ENCODE measurements at regions not wholly inside any gene's neighbourhood (a gene's known extent, or its start where the extent isn't known, plus 50 kb on each side); places are given as distances from the start of the nearest gene placed in this dataset.

DNA sequence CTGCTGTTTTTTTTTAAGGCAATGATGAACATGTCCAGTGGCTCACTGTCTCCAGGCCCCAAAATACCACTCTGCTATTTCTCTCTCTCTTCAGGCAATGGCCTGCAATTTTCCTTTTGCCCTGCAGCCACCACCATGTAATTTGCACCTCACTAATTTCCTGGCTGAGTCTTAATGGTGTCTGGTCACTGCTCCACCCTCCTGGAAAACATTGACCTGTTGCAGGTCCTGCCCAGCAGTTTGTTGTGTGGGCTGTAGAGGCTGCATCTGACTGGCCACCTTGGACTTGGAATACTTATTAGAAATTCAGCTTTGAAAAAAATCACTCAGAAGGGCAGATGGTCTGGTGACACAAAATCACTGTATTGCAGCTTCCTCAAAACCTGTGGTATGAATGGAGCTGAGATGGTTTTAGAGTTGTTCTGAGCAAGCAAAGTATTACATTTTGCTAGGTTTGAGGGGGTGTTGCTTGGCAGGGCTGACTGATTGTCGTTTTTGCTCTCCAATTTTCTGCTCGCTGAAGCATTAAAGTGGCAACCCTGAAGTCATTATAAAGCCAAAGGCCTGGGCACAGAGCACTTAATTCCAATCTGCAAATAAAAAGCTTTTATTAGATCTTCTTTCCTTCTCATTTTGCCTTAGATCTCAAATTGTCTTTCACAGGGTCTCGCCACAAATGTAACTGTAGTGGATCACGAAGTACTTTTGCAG, 134.8 kb downstream of the TMEM174 start:
- ChIA-PET POLR2A (interaction anchor here (0.7 to 1.5 kb wide), 3 partner anchors 12 to 29 kb away, joined by 3 to 4 read pairs (median 3); no protein-coding TSS in a partner anchor), CTCF (interaction anchor here (0.6 to 1.1 kb wide), 3 partner anchors 11 to 331 kb away, joined by 3 to 5 read pairs (median 3); no protein-coding TSS in a partner anchor)
- H3K4me3 Mint-ChIP-seq (ENCODE audit: unreplicated experiment): no peak overlapping the region
- DNase-seq (ENCODE audit: unreplicated experiment): no peak
- H3K27ac Mint-ChIP-seq (ENCODE audit: low read depth, unreplicated experiment): no peak overlapping the region
- intact Hi-C loops (cut with micrococcal nuclease): no loop called here
- no peaks in the 10 kb centered on the region for H3K9me3 Mint-ChIP-seq (ENCODE audit: unreplicated experiment)
- BruUV-seq (replicated peaks): no TSS peak
- TF ChIP-seq, protein P1, sequence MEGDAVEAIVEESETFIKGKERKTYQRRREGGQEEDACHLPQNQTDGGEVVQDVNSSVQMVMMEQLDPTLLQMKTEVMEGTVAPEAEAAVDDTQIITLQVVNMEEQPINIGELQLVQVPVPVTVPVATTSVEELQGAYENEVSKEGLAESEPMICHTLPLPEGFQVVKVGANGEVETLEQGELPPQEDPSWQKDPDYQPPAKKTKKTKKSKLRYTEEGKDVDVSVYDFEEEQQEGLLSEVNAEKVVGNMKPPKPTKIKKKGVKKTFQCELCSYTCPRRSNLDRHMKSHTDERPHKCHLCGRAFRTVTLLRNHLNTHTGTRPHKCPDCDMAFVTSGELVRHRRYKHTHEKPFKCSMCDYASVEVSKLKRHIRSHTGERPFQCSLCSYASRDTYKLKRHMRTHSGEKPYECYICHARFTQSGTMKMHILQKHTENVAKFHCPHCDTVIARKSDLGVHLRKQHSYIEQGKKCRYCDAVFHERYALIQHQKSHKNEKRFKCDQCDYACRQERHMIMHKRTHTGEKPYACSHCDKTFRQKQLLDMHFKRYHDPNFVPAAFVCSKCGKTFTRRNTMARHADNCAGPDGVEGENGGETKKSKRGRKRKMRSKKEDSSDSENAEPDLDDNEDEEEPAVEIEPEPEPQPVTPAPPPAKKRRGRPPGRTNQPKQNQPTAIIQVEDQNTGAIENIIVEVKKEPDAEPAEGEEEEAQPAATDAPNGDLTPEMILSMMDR (IDR thresholded peaks at IDR 0.05; ENCODE audit: unreplicated experiment): no peak
- H3K27me3 Mint-ChIP-seq (ENCODE audit: insufficient read depth, unreplicated experiment): no peaks in the 10 kb centered on the region
- peaks cover 13% of the 10 kb centered on the region for H3K4me1 Mint-ChIP-seq (ENCODE audit: insufficient read depth, unreplicated experiment)
- H3K36me3 Mint-ChIP-seq (ENCODE audit: insufficient read depth, unreplicated experiment): no peaks in the 10 kb centered on the region

DNA sequence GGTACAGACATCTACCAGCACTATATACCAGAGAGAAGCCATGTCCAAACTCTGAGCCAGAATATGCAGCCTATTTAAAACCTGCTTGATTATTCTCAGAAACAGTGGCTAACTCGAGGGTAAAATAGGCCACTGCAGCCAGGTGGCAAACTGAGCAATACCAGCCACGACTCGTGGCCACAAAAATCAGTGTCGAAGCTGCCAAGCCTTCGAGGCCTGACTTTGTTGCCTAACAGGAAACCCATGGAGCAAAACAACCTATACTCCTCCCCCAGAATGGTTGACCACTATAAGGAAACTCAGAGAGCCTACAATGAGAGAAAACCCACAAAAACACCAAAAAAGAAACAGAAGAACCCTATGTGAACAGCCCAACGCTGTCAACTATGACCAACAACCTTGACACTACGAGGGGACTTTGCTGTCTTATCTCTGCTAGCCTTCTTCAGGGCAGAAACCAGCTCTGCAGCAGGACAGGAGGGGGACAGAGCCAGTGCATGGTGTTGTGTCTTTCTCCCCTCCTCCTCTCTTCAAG, 133.8 kb downstream of the TMEM174 start:
- peaks cover 12% of the 10 kb centered on the region for H3K4me1 Mint-ChIP-seq (ENCODE audit: insufficient read depth, unreplicated experiment)
- TF ChIP-seq, protein P1 (IDR thresholded peaks at IDR 0.05; ENCODE audit: unreplicated experiment): no peak
- no peak overlapping the region for H3K4me3 Mint-ChIP-seq (ENCODE audit: unreplicated experiment)
- H3K27me3 Mint-ChIP-seq (ENCODE audit: insufficient read depth, unreplicated experiment): no peaks in the 10 kb centered on the region
- no peak for DNase-seq (ENCODE audit: unreplicated experiment)
- BruUV-seq (replicated peaks): no TSS peak
- ChIA-PET CTCF (interaction anchor here (1.1 kb wide), 1 partner anchor 88 kb away, joined by 5 read pairs; no protein-coding TSS in a partner anchor), POLR2A (interaction anchor here (0.5 kb wide), 1 partner anchor 14 kb away, joined by 3 read pairs; no protein-coding TSS in a partner anchor)
- no peaks in the 10 kb centered on the region for H3K36me3 Mint-ChIP-seq (ENCODE audit: insufficient read depth, unreplicated experiment)
- no peaks in the 10 kb centered on the region for H3K9me3 Mint-ChIP-seq (ENCODE audit: unreplicated experiment)
- no peak overlapping the region for H3K27ac Mint-ChIP-seq (ENCODE audit: low read depth, unreplicated experiment)
- intact Hi-C loops (cut with micrococcal nuclease): no loop called here

DNA sequence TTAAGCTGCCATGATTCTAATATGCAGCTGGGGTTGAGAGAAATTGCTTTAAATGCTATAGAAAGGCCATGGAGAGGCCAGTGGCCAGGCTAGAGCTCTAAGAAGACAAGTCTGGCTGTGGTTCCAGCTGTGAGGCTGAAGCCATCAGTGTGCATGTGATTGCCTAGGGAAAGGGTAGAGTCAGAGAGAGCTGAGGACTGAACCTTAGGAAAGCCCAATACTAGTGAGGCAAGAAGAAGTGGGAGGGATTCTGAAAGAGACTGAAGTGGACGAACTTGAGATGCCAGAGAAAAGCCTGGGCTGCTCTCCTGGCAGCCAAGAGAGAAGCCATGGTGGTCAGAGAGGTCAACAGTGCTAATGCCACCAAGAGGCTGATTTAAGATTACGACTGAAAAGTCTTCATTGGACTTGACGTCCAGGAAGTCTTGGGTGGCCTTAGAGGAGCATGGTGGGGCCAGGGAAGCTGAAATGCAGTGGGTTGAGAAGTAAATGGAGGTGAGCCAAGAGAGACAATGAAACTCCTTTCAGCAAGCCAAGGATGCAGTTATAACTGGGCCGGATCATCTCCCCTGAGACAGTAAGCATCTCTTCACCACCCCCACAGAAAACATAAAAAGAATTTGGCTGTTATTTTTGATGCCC, 133.2 kb downstream of the TMEM174 start:
- ChIA-PET POLR2A (interaction anchor here (0.5 kb wide), 1 partner anchor 14 kb away, joined by 3 read pairs; no protein-coding TSS in a partner anchor), CTCF (interaction anchor here (0.9 to 1.0 kb wide), 2 partner anchors 59 to 89 kb away, joined by 3 to 4 read pairs; no protein-coding TSS in a partner anchor)
- H3K27me3 Mint-ChIP-seq (ENCODE audit: insufficient read depth, unreplicated experiment): no peaks in the 10 kb centered on the region
- intact Hi-C loops (cut with micrococcal nuclease): no loop called here
- TF ChIP-seq, protein P1 (IDR thresholded peaks at IDR 0.05; ENCODE audit: unreplicated experiment): no peak
- no peak for DNase-seq (ENCODE audit: unreplicated experiment)
- H3K36me3 Mint-ChIP-seq (ENCODE audit: insufficient read depth, unreplicated experiment): no peaks in the 10 kb centered on the region
- peaks cover 6% of the 10 kb centered on the region for H3K4me1 Mint-ChIP-seq (ENCODE audit: insufficient read depth, unreplicated experiment)
- no TSS peak for BruUV-seq (replicated peaks)
- no peaks in the 10 kb centered on the region for H3K9me3 Mint-ChIP-seq (ENCODE audit: unreplicated experiment)
- H3K27ac Mint-ChIP-seq (ENCODE audit: low read depth, unreplicated experiment): no peak overlapping the region
- no peak overlapping the region for H3K4me3 Mint-ChIP-seq (ENCODE audit: unreplicated experiment)

DNA sequence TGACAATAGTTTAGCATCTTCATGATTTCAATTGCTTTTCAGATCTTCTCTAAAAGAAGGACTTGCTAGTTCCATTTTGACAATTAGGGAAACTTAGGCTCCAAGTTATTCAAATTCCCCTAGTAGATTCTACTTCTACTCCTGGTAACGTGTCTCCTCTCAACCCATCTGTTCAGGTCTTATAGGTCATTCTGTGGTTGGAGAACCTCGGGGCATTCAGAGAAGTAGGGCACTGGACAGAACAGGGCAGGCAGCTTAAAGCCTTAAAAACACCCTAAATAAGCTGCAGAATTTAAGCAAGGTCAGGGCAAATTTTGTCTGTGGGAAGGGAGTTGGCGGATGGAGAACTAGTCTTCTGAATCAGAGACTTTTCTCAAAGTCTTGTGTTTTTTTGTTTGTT, 132.4 kb downstream of the TMEM174 start:
- Mint-ChIP-seq H3K27me3 (ENCODE audit: insufficient read depth, unreplicated experiment) (no peaks in the 10 kb centered on the region), H3K27ac (ENCODE audit: low read depth, unreplicated experiment) (no peak overlapping the region), H3K9me3 (ENCODE audit: unreplicated experiment) (no peaks in the 10 kb centered on the region), H3K36me3 (ENCODE audit: insufficient read depth, unreplicated experiment) (no peaks in the 10 kb centered on the region), H3K4me3 (ENCODE audit: unreplicated experiment) (no peak overlapping the region), H3K4me1 (ENCODE audit: insufficient read depth, unreplicated experiment) (peaks cover 6% of the 10 kb centered on the region)
- DNase-seq (ENCODE audit: unreplicated experiment): no peak
- no TSS peak for BruUV-seq (replicated peaks)
- ChIA-PET CTCF (interaction anchor here (0.9 to 1.2 kb wide), 3 partner anchors 10 to 89 kb away, joined by 3 to 4 read pairs (median 4); no protein-coding TSS in a partner anchor), POLR2A (no interaction called here)
- TF ChIP-seq, protein P1 (IDR thresholded peaks at IDR 0.05; ENCODE audit: unreplicated experiment): no peak
- intact Hi-C loops (cut with micrococcal nuclease): no loop called here
